ENCODE measurements at regions not wholly inside any gene's neighbourhood (a gene's known extent, or its start where the extent isn't known, plus 50 kb on each side); places are given as distances from the start of the nearest gene placed in this dataset.

GRCh38 chr4:155076256-155076785, 132.1 kb upstream of the NPY2R start:
- dilution Hi-C loops (cut with MboI; ENCODE audit: extremely low pct_ligation_motif_present, low sequenced_read_pairs): no loop called here
- Histone ChIP-seq H2AFZ (ENCODE audit: low read depth, low read length) (no peak overlapping the region), H3K36me3 (ENCODE audit: control insufficient read depth in 2 of 2, extremely low read depth in 1 of 2, insufficient read depth in 2 of 2, low read length in 2 of 2) (no peaks in the 10 kb centered on the region), H3K9ac (replicated peaks; ENCODE audit: extremely low read depth, insufficient read depth, low read length) (no peak overlapping the region), H4K20me1 (replicated peaks; ENCODE audit: control insufficient read depth, extremely low read depth, insufficient read depth, low read length) (no peaks in the 10 kb centered on the region), H3K27me3 (ENCODE audit: control insufficient read depth in 2 of 2, insufficient read depth in 2 of 2, low read length in 2 of 2) (no peaks in the 10 kb centered on the region), H3K79me2 (ENCODE audit: control insufficient read depth, insufficient read depth, low read length) (no peaks in the 10 kb centered on the region), H3K9me1 (replicated peaks; ENCODE audit: control insufficient read depth, extremely low read depth, insufficient read depth, low read length) (no peaks in the 10 kb centered on the region), H3K9me3 (replicated peaks; ENCODE audit: control insufficient read depth, insufficient read depth, low read length) (no peaks in the 10 kb centered on the region), H3K4me2 (ENCODE audit: insufficient read depth, low read length) (no peak overlapping the region), H3K4me1 (ENCODE audit: control insufficient read depth, extremely low read depth, insufficient read depth, low read length) (peaks cover 22% of the 10 kb centered on the region), H3K27ac (ENCODE audit: insufficient read depth, low read depth, low read length) (no peak overlapping the region), H3K4me3 (replicated peaks in 1 of 3; ENCODE audit: insufficient read depth in 1 of 3, low read depth in 1 of 3, low read length in 3 of 3) (no peak overlapping the region)
- ChIA-PET POLR2A (no interaction called here), CTCF (no interaction called here)
- BruUV-seq (replicated peaks): no TSS peak
- DNase-seq (ENCODE audit: low read depth, low spot score) (no peak), FAIRE-seq (no peak)
- TF ChIP-seq, protein P1, sequence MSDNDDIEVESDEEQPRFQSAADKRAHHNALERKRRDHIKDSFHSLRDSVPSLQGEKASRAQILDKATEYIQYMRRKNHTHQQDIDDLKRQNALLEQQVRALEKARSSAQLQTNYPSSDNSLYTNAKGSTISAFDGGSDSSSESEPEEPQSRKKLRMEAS (IDR thresholded peaks at IDR 0.05; ENCODE audit: insufficient read depth, insufficient read length): no peak
- TF ChIP-seq POLR2A (IDR thresholded peaks at IDR 0.05; ENCODE audit: low read depth, low read length) (no peak), EZH2 (IDR thresholded peaks at IDR 0.05; ENCODE audit: borderline replicate concordance, low read depth, low read length, severe bottlenecking) (no peak), POLR2AphosphoS5 (IDR thresholded peaks at IDR 0.05; ENCODE audit: insufficient read depth, low read depth, low read length) (no peak), JUN (IDR thresholded peaks at IDR 0.05; ENCODE audit: borderline replicate concordance, insufficient read depth, insufficient read length, low read depth) (no peak), FOS (IDR thresholded peaks at IDR 0.05; ENCODE audit: borderline replicate concordance, insufficient read depth, low read length) (no peak), MYC (IDR thresholded peaks at IDR 0.05; ENCODE audit: low read depth, low read length) (no peak), GATA2 (IDR thresholded peaks at IDR 0.05; ENCODE audit: insufficient read depth, insufficient read length, low read depth, low read length) (no peak)
- TF ChIP-seq, protein P2, sequence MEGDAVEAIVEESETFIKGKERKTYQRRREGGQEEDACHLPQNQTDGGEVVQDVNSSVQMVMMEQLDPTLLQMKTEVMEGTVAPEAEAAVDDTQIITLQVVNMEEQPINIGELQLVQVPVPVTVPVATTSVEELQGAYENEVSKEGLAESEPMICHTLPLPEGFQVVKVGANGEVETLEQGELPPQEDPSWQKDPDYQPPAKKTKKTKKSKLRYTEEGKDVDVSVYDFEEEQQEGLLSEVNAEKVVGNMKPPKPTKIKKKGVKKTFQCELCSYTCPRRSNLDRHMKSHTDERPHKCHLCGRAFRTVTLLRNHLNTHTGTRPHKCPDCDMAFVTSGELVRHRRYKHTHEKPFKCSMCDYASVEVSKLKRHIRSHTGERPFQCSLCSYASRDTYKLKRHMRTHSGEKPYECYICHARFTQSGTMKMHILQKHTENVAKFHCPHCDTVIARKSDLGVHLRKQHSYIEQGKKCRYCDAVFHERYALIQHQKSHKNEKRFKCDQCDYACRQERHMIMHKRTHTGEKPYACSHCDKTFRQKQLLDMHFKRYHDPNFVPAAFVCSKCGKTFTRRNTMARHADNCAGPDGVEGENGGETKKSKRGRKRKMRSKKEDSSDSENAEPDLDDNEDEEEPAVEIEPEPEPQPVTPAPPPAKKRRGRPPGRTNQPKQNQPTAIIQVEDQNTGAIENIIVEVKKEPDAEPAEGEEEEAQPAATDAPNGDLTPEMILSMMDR (IDR thresholded peaks at IDR 0.05; ENCODE audit: extremely low read depth in 1 of 2, insufficient read depth in 1 of 2, low read depth in 1 of 2, low read length in 2 of 2): no peak
- intact Hi-C loops (cut with micrococcal nuclease): no loop called here
